Body of pancreas (tissue), 4 donors: ENCODE measurements at regions not wholly inside any gene's neighbourhood (a gene's known extent, or its start where the extent isn't known, plus 50 kb on each side); places are given as distances from the start of the nearest gene placed in this dataset.

Experiments
- CTCF ChIP-seq, 7 experiments: fragments of 450-650 bp in 4 of 7; fragments of 200-600 bp in 3 of 7; sonication (generic) in 3 of 7; IDR thresholded peaks; one replicate each; pipeline ENCODE4 v1.5.1; 2016 to 2019; ENCODE audit warnings: antibody characterized with exemption in 7 of 7
- POLR2A ChIP-seq, 3 donors: fragments of 450-650 bp; IDR thresholded peaks; one replicate each; pipeline ENCODE4 v1.6.1; 2016; ENCODE audit warnings: antibody characterized with exemption in 3 of 3, mild to moderate bottlenecking in 2 of 3

GRCh38 chr18:10131081-10131459 is 217.3 kb downstream of the VAPA start:
- TF ChIP-seq POLR2A (IDR thresholded peaks at IDR 0.05) = no peak
- no peak for TF ChIP-seq CTCF (IDR thresholded peaks at IDR 0.05)
